Erythroblast (primary cell): ENCODE measurements at regions not wholly inside any gene's neighbourhood (a gene's known extent, or its start where the extent isn't known, plus 50 kb on each side); places are given as distances from the start of the nearest gene placed in this dataset.

ENCODE experiments used
- GATA1 ChIP-seq: IDR thresholded peaks from 2 replicates; pipeline ENCODE4 v1.6.1; 2011; ENCODE audit warnings: low read depth, mild to moderate bottlenecking, control low read depth, low read length, moderate library complexity
- POLR2A ChIP-seq: IDR thresholded peaks from 2 replicates; pipeline ENCODE4 v1.6.1; 2011; ENCODE audit warnings: mild to moderate bottlenecking, low read length

DNA sequence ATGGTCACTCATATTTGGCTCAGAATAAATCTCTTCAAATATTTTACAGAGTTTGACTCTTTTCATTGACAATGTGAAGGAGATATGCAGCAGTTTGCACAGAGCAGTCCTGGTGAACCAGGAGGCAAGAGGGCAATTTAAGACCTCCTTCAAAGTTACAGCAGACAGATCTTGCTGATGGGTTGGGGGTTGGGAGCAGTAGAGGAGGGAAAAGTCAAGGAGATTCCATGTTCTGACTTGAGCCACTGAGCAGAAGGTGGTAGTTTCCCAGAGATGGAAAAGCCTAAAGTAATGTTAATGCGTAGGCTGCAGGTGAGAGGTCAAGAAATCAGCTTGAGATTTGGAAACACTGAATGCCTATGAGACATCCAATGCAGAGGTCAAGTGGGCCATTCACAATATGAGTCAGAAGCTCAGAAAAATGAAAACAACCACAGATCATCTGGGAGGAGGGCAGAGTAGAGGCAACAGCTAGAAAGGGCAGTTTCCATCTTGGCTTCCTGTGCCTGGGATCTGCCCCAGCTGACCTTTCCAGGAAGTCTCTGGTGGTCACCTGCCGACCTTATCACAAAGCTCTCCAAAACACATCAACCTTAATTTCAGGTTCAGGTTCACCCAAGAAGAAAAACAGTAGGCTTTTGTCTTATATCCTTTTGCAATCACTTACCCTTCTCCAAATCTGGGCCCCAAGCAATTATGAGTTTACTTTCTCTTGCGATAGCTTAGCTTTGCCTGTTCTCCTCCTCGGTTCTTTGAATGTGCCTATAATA, 197.5 kb upstream of the ARL4C start:
- TF ChIP-seq POLR2A (no peak), GATA1 (no peak)
